GM12891 (cell line): ENCODE measurements at regions not wholly inside any gene's neighbourhood (a gene's known extent, or its start where the extent isn't known, plus 50 kb on each side); places are given as distances from the start of the nearest gene placed in this dataset.

Experiments
- POLR2A ChIP-seq: IDR thresholded peaks from 2 replicates; pipeline ENCODE4 v1.6.1; 2011; ENCODE audit warnings: low read depth, low read length, control low read depth
- POLR2AphosphoS5 ChIP-seq: IDR thresholded peaks from 2 replicates; pipeline ENCODE4 v1.6.1; 2011; ENCODE audit warnings: low read depth, low read length, control low read depth
- TAF1 ChIP-seq: IDR thresholded peaks from 2 replicates; pipeline ENCODE4 v1.6.1; 2011; ENCODE audit warnings: low read depth, low read length, control low read depth

DNA sequence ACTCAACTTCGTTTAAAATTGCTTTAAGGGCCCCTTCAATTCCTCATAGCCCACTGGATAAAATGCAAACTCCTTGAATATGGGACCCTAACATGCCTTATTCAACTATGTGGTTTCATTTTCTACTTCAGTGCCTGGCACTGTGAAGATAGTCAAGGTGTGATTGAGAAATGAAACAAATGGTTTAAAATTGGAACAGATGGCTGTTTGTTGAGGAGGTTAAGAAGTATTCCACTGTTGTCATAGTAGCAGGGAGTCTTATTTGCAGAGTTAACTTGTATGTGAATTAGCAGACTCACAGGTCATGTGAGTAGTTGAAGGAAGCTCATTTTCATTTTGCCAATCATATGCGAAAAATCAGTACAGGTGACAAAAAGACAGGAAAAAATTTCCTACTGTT lies 593.3 kb downstream of the KCTD8 start:
- no peak for TF ChIP-seq POLR2A
- TF ChIP-seq POLR2AphosphoS5: no peak
- no peak for TF ChIP-seq TAF1
